SK-N-SH (cell line): ENCODE measurements at regions not wholly inside any gene's neighbourhood (a gene's known extent, or its start where the extent isn't known, plus 50 kb on each side); places are given as distances from the start of the nearest gene placed in this dataset.

Experiments used
- CTCF ChIA-PET: fragments of 300-600, 350-600 bp; formaldehyde crosslinking; extraction: SDS; loops from one replicate; lab custom pipeline; 2021; lab: Yijun Ruan, JAX
- POLR2A ChIA-PET: fragments of 350-600 bp; sonication (Branson Sonifier 250); formaldehyde crosslinking; extraction: SDS; loops from one replicate; lab custom pipeline; 2020; ENCODE audit warnings: antibody characterized with exemption, inconsistent platforms; lab: Yijun Ruan, JAX
- DNase-seq: peaks from one replicate; pipeline ENCODE4 v3.0.0; 2012
- H2AFZ ChIP-seq: fragments of 200-600 bp; sonication (generic); 2 replicates; pipeline ENCODE4 v1.8.1; 2016; ENCODE audit warnings: antibody characterized with exemption, mild to moderate bottlenecking, low read depth
- H3F3A ChIP-seq: fragments of 200-600 bp; sonication (generic); replicated peaks from 2 replicates; pipeline ENCODE3; 2016; ENCODE audit warnings: antibody characterized with exemption, mild to moderate bottlenecking; ENCODE audit not compliant: insufficient read depth
- H3K27ac ChIP-seq, 2 experiments: fragments of 200-500 bp in 1 of 2; fragments of 200-600 bp in 1 of 2; sonication (Bioruptor generic) in 1 of 2; sonication (generic), shearing (Covaris generic) in 1 of 2; 2 replicates each; pipeline versions ENCODE4 v1.5.1 to v1.6.1; 2014 to 2016; ENCODE audit warnings: low read depth in 2 of 2, inconsistent platforms in 1 of 2, low read length in 1 of 2, mild to moderate bottlenecking in 1 of 2, mixed read lengths in 1 of 2
- H3K27me3 ChIP-seq: fragments of 200-600 bp; sonication (generic), shearing (Covaris generic); 2 replicates; pipeline ENCODE4 v1.6.1; 2016; ENCODE audit warnings: mixed run types; ENCODE audit not compliant: insufficient read depth
- H3K36me3 ChIP-seq, 2 experiments: fragments of 200-500 bp in 1 of 2; fragments of 200-600 bp in 1 of 2; sonication (Bioruptor generic) in 1 of 2; sonication (generic) in 1 of 2; replicated peaks in 1 of 2; 2 replicates each; pipeline versions ENCODE3 to v1.5.1; 2014 to 2016; ENCODE audit warnings: low read length in 1 of 2, mild to moderate bottlenecking in 1 of 2; ENCODE audit not compliant: insufficient read depth in 2 of 2, control insufficient read depth in 1 of 2
- H3K4me1 ChIP-seq, 2 experiments: fragments of 200-500 bp in 1 of 2; fragments of 200-600 bp in 1 of 2; sonication (Bioruptor generic) in 1 of 2; sonication (generic), shearing (Covaris generic) in 1 of 2; 2 replicates each; pipeline versions ENCODE4 v1.5.1 to v1.6.1; 2014 to 2016; ENCODE audit warnings: low read depth in 1 of 2, low read length in 1 of 2, mixed run types in 1 of 2; ENCODE audit not compliant: insufficient read depth in 2 of 2, control insufficient read depth in 1 of 2
- H3K4me2 ChIP-seq: fragments of 200-600 bp; sonication (generic), shearing (Covaris generic); 2 replicates; pipeline ENCODE4 v1.6.1; 2017; ENCODE audit warnings: mixed run types
- H3K4me3 ChIP-seq, 2 experiments: fragments of 200-500 bp in 1 of 2; fragments of 200-600 bp in 1 of 2; sonication (Bioruptor generic) in 1 of 2; sonication (generic), shearing (Covaris generic) in 1 of 2; 2 replicates each; pipeline versions ENCODE4 v1.5.1 to v1.8.1; 2014 to 2016; ENCODE audit warnings: low read depth in 2 of 2, inconsistent platforms in 1 of 2, low read length in 1 of 2, mild to moderate bottlenecking in 1 of 2, mixed read lengths in 1 of 2, moderate library complexity in 1 of 2
- H3K79me2 ChIP-seq: fragments of 200-600 bp; sonication (generic); 2 replicates; pipeline ENCODE4 v1.8.1; 2017; ENCODE audit warnings: mild to moderate bottlenecking; ENCODE audit not compliant: insufficient read depth
- H3K9ac ChIP-seq: fragments of 200-600 bp; sonication (generic); 2 replicates; pipeline ENCODE4 v1.6.1; 2017; ENCODE audit warnings: mixed run types
- H3K9me2 ChIP-seq: fragments of 200-600 bp; sonication (generic); 2 replicates; pipeline ENCODE4 v1.6.1; 2017; ENCODE audit warnings: mixed run types
- H3K9me3 ChIP-seq: fragments of 200-600 bp; sonication (generic); 2 replicates; pipeline ENCODE4 v1.6.1; 2017; ENCODE audit warnings: mixed run types, mild to moderate bottlenecking, moderate library complexity
- H4K20me1 ChIP-seq: fragments of 200-600 bp; sonication (generic); 2 replicates; pipeline ENCODE4 v1.6.1; 2017; ENCODE audit warnings: mild to moderate bottlenecking, mixed run types; ENCODE audit not compliant: insufficient read depth
- CHD2 ChIP-seq: fragments of 150-350 bp; IDR thresholded peaks from 2 replicates; pipeline ENCODE4 v1.6.1; 2018; ENCODE audit warnings: low read length; ENCODE audit not compliant: partially characterized antibody
- EP300 ChIP-seq, 2 experiments: IDR thresholded peaks; 2 replicates each; pipeline versions ENCODE4 v1.4.0 to v1.6.1; 2012; ENCODE audit warnings: borderline replicate concordance in 1 of 2, low read depth in 1 of 2, low read length in 1 of 2
- FOXJ3 ChIP-seq: sonication (generic); formaldehyde crosslinking; IDR thresholded peaks from 2 replicates; pipeline ENCODE4 v1.5.1; 2020; ENCODE audit warnings: mild to moderate bottlenecking, missing genetic modification reagents
- MXI1 ChIP-seq: IDR thresholded peaks from 2 replicates; pipeline ENCODE4 v1.6.1; 2012; ENCODE audit warnings: mild to moderate bottlenecking, low read depth, low read length, improper control_type of control experiment
- NFIC ChIP-seq: IDR thresholded peaks from 2 replicates; pipeline ENCODE4 v1.4.0; 2012; ENCODE audit warnings: borderline replicate concordance
- RAD21 ChIP-seq: IDR thresholded peaks from 2 replicates; pipeline ENCODE4 v1.6.1; 2012; ENCODE audit warnings: mild to moderate bottlenecking, low read length
- RCOR1 ChIP-seq: fragments of 150-350 bp; IDR thresholded peaks from 2 replicates; pipeline ENCODE4 v1.6.1; 2017; ENCODE audit warnings: antibody characterized with exemption, low read length
- RXRA ChIP-seq: IDR thresholded peaks from 2 replicates; pipeline ENCODE4 v1.4.0; 2012; ENCODE audit warnings: low read depth, mild to moderate bottlenecking, borderline replicate concordance
- SMC3 ChIP-seq: IDR thresholded peaks from 2 replicates; pipeline ENCODE4 v1.6.1; 2012; ENCODE audit warnings: low read depth, low read length, improper control_type of control experiment
- TAF1 ChIP-seq: IDR thresholded peaks from 2 replicates; pipeline ENCODE4 v1.6.1; 2012; ENCODE audit warnings: low read depth, mild to moderate bottlenecking, low read length, moderate library complexity, borderline replicate concordance
- TCF12 ChIP-seq: IDR thresholded peaks from 2 replicates; pipeline ENCODE4 v1.4.0; 2012
- WGBS: methylation state at CpG from one replicate; pipeline ENCODE4 v1.1.6; 2017; ENCODE audit warnings: low lambda C conversion rate; 5-methylcytosine and 5-hydroxymethylcytosine counted together
- TF ChIP-seq, protein P1 (sequence below): fragments of 150-350 bp; IDR thresholded peaks from 2 replicates; pipeline ENCODE4 v1.6.1; 2017; ENCODE audit warnings: antibody characterized with exemption, low read length, low read depth, borderline replicate concordance
- TF ChIP-seq, protein P2 (sequence below): IDR thresholded peaks from 2 replicates; pipeline ENCODE4 v1.4.0; 2012; ENCODE audit warnings: low read depth, borderline replicate concordance
- TF ChIP-seq, protein P3 (sequence below): IDR thresholded peaks from 2 replicates; pipeline ENCODE4 v1.4.0; 2012; ENCODE audit warnings: low read depth, borderline replicate concordance
- TF ChIP-seq, protein P4 (sequence below): IDR thresholded peaks from 2 replicates; pipeline ENCODE4; 2012

DNA sequence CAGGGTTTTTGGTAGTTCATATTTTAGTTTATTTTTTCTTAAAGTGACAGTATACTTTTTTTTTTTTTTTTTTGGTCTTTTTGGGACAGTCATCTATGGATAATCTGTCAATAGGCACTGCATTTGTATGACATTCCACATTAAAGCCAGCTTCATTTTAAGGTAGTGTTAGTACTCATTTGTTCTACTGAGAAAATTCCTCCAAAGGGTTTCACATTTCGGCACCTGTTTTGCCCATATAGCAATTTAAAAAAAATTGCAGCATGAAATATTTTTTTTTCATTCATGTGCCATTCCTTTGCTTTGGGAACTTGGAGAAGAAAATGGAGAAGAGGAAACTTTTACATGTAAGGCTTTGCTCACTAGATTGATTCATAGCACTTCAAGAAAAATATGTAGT is 276.3 kb upstream of the TCF4 start:
- DNase-seq, result no peak
- Histone ChIP-seq H3K4me2 (no peak overlapping the region), H3K9me3 (no peaks in the 10 kb centered on the region), H3K4me3 (no peak overlapping the region), H3F3A (no peaks in the 10 kb centered on the region), H3K4me1 (peaks cover 7 to 24% of the 10 kb centered on the region in 2 experiments; a peak in 3 of 4 replicates), H3K9me2 (no peaks in the 10 kb centered on the region), H3K27ac (peak overlapping the region in 1 of 2 experiments; percentile 95; a peak in 2 of 4 replicates), H3K9ac (no peak overlapping the region), H3K36me3 (no peaks in the 10 kb centered on the region), H4K20me1 (no peaks in the 10 kb centered on the region), H3K27me3 (no peaks in the 10 kb centered on the region), H3K79me2 (no peaks in the 10 kb centered on the region), H2AFZ (peak overlapping the region; percentile 70; the same call in 1 of the 2 replicates)
- 0% methylated on average over 1 of the region's 1 CpG for WGBS
- ChIA-PET CTCF (interaction anchor here (1.0 to 1.4 kb wide), 5 partner anchors 13 to 629 kb away, joined by 3 read pairs; no protein-coding TSS in a partner anchor), POLR2A (no interaction called here)
- TF ChIP-seq NFIC (no peak), FOXJ3 (CRISPR knock-in tag) (no peak), MXI1 (no peak), RXRA (no peak), TAF1 (no peak), SMC3 (no peak), RAD21 (no peak)
- TF ChIP-seq, protein P1, sequence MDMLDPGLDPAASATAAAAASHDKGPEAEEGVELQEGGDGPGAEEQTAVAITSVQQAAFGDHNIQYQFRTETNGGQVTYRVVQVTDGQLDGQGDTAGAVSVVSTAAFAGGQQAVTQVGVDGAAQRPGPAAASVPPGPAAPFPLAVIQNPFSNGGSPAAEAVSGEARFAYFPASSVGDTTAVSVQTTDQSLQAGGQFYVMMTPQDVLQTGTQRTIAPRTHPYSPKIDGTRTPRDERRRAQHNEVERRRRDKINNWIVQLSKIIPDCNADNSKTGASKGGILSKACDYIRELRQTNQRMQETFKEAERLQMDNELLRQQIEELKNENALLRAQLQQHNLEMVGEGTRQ, result no peak

DNA sequence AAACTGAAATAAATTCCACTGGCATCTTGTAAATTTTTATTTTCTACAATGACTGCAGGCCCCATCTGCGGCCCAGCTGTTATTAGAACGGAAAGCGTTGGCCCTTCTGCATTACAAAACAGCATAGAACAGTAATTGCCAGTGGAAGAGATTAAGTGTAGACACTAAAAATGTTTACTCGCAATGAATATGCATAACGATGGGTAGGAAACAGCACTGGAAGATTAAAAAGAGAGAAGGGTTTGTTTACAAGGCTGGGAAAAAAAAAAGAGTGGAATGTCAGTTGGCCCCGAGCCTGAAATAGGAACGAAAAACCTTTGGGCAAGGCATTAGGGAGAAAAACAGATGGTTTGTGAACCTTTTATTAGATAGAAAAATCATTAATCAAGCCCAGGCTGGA is 275.9 kb upstream of the TCF4 start:
- Histone ChIP-seq H3K9me3 (no peaks in the 10 kb centered on the region), H3K9me2 (no peaks in the 10 kb centered on the region), H3K36me3 (no peaks in the 10 kb centered on the region), H3K4me2 (no peak overlapping the region), H3K4me3 (no peak overlapping the region), H2AFZ (peak overlapping the region; percentile 70; the same call in 1 of the 2 replicates), H4K20me1 (no peaks in the 10 kb centered on the region), H3K27ac (peak overlapping the region; percentile 15 to 95; a peak in 3 of 4 replicates), H3K4me1 (peaks cover 6 to 24% of the 10 kb centered on the region in 2 experiments; a peak in 3 of 4 replicates), H3K27me3 (no peaks in the 10 kb centered on the region), H3K9ac (no peak overlapping the region), H3F3A (no peaks in the 10 kb centered on the region), H3K79me2 (no peaks in the 10 kb centered on the region)
- TF ChIP-seq FOXJ3 (CRISPR knock-in tag) (peak; percentile 62; the same call in 1 of the 2 replicates), NFIC (peak; percentile 65; the same call in 1 of the 2 replicates), RAD21 (peak; percentile 49), CHD2 (no peak), RCOR1 (0 out of 2 replicates have a peak, but pooled peaks have one; percentile 31), TCF12 (peak; percentile 66), EP300 (IDR thresholded peaks at IDR 0.05; ENCODE audit: borderline replicate concordance in 1 of 2, low read depth in 1 of 2, low read length in 1 of 2) (peak in 1 of 2 experiments; percentile 82; a peak in 3 of 4 replicates), TAF1 (no peak)
- TF ChIP-seq, protein P2, sequence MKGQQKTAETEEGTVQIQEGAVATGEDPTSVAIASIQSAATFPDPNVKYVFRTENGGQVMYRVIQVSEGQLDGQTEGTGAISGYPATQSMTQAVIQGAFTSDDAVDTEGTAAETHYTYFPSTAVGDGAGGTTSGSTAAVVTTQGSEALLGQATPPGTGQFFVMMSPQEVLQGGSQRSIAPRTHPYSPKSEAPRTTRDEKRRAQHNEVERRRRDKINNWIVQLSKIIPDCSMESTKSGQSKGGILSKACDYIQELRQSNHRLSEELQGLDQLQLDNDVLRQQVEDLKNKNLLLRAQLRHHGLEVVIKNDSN, result no peak
- TF ChIP-seq, protein P3, sequence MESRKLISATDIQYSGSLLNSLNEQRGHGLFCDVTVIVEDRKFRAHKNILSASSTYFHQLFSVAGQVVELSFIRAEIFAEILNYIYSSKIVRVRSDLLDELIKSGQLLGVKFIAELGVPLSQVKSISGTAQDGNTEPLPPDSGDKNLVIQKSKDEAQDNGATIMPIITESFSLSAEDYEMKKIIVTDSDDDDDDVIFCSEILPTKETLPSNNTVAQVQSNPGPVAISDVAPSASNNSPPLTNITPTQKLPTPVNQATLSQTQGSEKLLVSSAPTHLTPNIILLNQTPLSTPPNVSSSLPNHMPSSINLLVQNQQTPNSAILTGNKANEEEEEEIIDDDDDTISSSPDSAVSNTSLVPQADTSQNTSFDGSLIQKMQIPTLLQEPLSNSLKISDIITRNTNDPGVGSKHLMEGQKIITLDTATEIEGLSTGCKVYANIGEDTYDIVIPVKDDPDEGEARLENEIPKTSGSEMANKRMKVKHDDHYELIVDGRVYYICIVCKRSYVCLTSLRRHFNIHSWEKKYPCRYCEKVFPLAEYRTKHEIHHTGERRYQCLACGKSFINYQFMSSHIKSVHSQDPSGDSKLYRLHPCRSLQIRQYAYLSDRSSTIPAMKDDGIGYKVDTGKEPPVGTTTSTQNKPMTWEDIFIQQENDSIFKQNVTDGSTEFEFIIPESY, result no peak
- TF ChIP-seq, protein P4, sequence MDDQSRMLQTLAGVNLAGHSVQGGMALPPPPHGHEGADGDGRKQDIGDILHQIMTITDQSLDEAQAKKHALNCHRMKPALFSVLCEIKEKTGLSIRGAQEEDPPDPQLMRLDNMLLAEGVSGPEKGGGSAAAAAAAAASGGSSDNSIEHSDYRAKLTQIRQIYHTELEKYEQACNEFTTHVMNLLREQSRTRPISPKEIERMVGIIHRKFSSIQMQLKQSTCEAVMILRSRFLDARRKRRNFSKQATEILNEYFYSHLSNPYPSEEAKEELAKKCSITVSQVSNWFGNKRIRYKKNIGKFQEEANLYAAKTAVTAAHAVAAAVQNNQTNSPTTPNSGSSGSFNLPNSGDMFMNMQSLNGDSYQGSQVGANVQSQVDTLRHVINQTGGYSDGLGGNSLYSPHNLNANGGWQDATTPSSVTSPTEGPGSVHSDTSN, result 0 out of 2 replicates have a peak, but pooled peaks have one; percentile 45
- ChIA-PET POLR2A (no interaction called here), CTCF (interaction anchor here (0.8 to 1.4 kb wide), 7 partner anchors 12 to 629 kb away, joined by 3 read pairs; no protein-coding TSS in a partner anchor)
- WGBS, result 26% methylated on average over 7 of the region's 7 CpGs
- peak; percentile 39 for DNase-seq
